ENCODE measurements at regions not wholly inside any gene's neighbourhood (a gene's known extent, or its start where the extent isn't known, plus 50 kb on each side); places are given as distances from the start of the nearest gene placed in this dataset.

DNA sequence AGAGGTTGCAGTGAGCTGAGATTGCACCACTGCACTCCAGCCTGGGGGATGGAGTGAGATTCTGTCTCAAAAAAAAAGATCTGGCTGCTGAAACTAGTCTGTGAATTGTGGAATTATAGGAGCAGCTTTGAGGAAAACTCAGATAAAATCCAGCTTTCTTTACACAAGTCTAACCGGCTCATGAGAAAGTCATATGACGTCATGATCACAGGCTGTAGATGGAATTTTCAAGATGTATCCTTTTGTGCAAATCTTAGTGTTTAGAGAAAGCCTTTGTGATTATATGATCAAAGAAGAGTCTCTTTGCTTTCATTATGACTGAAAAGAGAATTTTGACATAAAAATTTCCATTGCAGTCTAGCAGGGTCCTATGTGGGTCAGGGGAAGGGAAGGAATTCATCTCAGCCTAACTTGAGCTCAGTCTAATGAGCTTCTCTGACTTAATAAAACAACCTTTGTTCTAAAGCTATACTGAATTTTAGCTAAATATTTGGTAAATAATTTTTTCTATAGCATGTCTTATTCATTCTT lies 90.2 kb upstream of the NCK2 start:
- no peak overlapping the region for H3K4me3 ChIP-seq
- TF ChIP-seq, protein P1, sequence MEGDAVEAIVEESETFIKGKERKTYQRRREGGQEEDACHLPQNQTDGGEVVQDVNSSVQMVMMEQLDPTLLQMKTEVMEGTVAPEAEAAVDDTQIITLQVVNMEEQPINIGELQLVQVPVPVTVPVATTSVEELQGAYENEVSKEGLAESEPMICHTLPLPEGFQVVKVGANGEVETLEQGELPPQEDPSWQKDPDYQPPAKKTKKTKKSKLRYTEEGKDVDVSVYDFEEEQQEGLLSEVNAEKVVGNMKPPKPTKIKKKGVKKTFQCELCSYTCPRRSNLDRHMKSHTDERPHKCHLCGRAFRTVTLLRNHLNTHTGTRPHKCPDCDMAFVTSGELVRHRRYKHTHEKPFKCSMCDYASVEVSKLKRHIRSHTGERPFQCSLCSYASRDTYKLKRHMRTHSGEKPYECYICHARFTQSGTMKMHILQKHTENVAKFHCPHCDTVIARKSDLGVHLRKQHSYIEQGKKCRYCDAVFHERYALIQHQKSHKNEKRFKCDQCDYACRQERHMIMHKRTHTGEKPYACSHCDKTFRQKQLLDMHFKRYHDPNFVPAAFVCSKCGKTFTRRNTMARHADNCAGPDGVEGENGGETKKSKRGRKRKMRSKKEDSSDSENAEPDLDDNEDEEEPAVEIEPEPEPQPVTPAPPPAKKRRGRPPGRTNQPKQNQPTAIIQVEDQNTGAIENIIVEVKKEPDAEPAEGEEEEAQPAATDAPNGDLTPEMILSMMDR (IDR thresholded peaks at IDR 0.05): no peak
- TF ChIP-seq POLR2AphosphoS5 (IDR thresholded peaks at IDR 0.05) (no peak), POLR2A (IDR thresholded peaks at IDR 0.05) (no peak), EP300 (IDR thresholded peaks at IDR 0.05) (no peak)
- no peak for ATAC-seq
- no peak overlapping the region for H3K27ac ChIP-seq
- H3K9me3 ChIP-seq: no peaks in the 10 kb centered on the region
- no peaks in the 10 kb centered on the region for H3K27me3 ChIP-seq
- H3K4me1 ChIP-seq: no peaks in the 10 kb centered on the region
- 47 to 66% methylated on average over 2 of the region's 2 CpGs for WGBS, 2 donors (ENCODE audit: low coverage in 1 of 2)
- H3K36me3 ChIP-seq: no peaks in the 10 kb centered on the region

DNA sequence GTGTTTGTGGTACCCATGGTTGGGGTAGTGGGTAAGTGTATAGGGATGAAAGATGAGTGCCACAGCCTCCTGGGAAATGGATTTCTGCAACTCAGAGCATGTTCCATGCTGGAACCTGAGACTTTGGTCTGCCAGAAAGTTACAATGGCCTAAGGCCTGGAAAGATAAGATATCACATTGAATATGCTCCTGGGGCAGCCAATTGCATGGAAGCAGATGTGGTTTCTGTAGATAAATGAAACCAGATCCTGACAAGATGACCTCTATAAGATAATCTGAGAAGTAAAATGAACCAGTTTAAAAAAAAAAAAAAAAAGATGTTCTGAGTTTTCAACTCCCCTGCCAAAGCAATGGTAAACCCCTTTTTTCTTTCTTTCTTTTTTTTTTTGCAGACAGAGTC lies 91.4 kb upstream of the NCK2 start:
- TF ChIP-seq, protein P1 (IDR thresholded peaks at IDR 0.05): no peak
- TF ChIP-seq POLR2AphosphoS5 (IDR thresholded peaks at IDR 0.05) (no peak), POLR2A (IDR thresholded peaks at IDR 0.05) (no peak), EP300 (IDR thresholded peaks at IDR 0.05) (no peak)
- no peak for ATAC-seq
- Histone ChIP-seq H3K4me1 (no peaks in the 10 kb centered on the region), H3K27me3 (no peaks in the 10 kb centered on the region), H3K4me3 (no peak overlapping the region), H3K36me3 (no peaks in the 10 kb centered on the region), H3K27ac (no peak overlapping the region), H3K9me3 (no peaks in the 10 kb centered on the region)

DNA sequence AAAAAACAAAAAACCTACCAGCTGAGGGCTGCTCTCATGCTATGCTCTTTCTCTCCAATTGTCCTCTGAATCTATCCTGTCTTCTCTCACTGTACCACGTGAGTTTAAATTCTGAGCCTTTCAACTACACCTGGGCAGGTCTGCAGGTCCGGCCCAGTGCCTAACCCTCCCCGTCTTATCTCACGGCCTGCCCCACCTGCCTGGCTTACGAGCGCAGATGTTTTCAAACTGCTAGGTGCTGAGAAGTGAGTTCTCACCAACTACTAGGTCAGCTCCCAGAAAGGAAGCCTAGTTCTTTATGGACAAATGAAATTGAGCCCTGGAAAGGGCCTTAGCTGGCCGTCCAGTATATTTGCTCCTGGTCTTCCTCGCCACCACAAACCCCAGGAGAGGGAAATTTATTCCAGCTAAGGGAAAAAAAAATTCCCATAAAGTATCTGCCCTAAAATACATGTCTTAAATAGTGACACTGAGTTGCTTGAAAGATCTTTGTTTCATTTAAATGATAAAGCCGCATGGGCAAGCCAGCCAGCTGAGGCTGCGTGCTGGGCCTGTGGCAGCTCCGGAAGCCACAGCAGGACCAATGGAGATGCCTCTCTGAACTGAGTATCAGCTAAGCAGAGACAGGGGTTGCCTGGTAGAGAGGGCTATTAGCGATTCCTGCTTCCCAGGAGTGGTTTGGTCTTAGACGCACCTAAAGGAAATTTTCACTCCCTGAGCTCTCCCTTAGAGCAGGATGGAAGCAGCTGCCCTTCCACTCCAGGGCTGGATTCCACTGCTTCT lies 92.5 kb upstream of the NCK2 start:
- WGBS, 2 donors (ENCODE audit: low coverage in 1 of 2): 89 to 96% methylated on average over 9 to 10 of the region's 13 CpGs
- no peaks in the 10 kb centered on the region for H3K27me3 ChIP-seq
- H3K36me3 ChIP-seq: no peaks in the 10 kb centered on the region
- no peak for ATAC-seq
- no peaks in the 10 kb centered on the region for H3K4me1 ChIP-seq
- H3K4me3 ChIP-seq: no peak overlapping the region
- no peaks in the 10 kb centered on the region for H3K9me3 ChIP-seq
- TF ChIP-seq POLR2A (IDR thresholded peaks at IDR 0.05): no peak
- TF ChIP-seq, protein P1 (IDR thresholded peaks at IDR 0.05): no peak
- TF ChIP-seq EP300 (IDR thresholded peaks at IDR 0.05): no peak
- TF ChIP-seq POLR2AphosphoS5 (IDR thresholded peaks at IDR 0.05): no peak
- H3K27ac ChIP-seq: no peak overlapping the region

GRCh38 chr2:105649534-105649933 lies 95.2 kb upstream of the NCK2 start:
- TF ChIP-seq EP300 (IDR thresholded peaks at IDR 0.05): no peak
- TF ChIP-seq POLR2A (IDR thresholded peaks at IDR 0.05): no peak
- TF ChIP-seq, protein P1 (IDR thresholded peaks at IDR 0.05): no peak
- TF ChIP-seq POLR2AphosphoS5 (IDR thresholded peaks at IDR 0.05): no peak
- no peak overlapping the region for H3K27ac ChIP-seq
- no peaks in the 10 kb centered on the region for H3K36me3 ChIP-seq
- no peak overlapping the region for H3K4me3 ChIP-seq
- 100% methylated on average over 2 of the region's 2 CpGs for WGBS, 2 donors (ENCODE audit: low coverage in 1 of 2)
- ATAC-seq: no peak
- no peaks in the 10 kb centered on the region for H3K4me1 ChIP-seq
- H3K9me3 ChIP-seq: no peaks in the 10 kb centered on the region
- peaks cover under 1% of the 10 kb centered on the region for H3K27me3 ChIP-seq

- no peak overlapping the region for H3K27ac ChIP-seq
- peaks cover 4% of the 10 kb centered on the region for H3K27me3 ChIP-seq
- H3K4me3 ChIP-seq: no peak overlapping the region
- 50 to 80% methylated on average over 1 of the region's 4 CpGs for WGBS, 2 donors (ENCODE audit: low coverage in 1 of 2)
- ATAC-seq: no peak
- H3K36me3 ChIP-seq: no peaks in the 10 kb centered on the region
- H3K9me3 ChIP-seq: no peaks in the 10 kb centered on the region
- TF ChIP-seq, protein P1 (IDR thresholded peaks at IDR 0.05): no peak
- H3K4me1 ChIP-seq: no peaks in the 10 kb centered on the region
Measured at GRCh38 chr2:105647731-105648130, 97.0 kb upstream of the NCK2 start.

Data from gastroesophageal sphincter (tissue), 4 donors.